Right hindlimb (tissue), 1 donor: ENCODE measurements at regions not wholly inside any gene's neighbourhood (a gene's known extent, or its start where the extent isn't known, plus 50 kb on each side); places are given as distances from the start of the nearest gene placed in this dataset.

ENCODE experiments used
- DNase-seq: peaks from one replicate; pipeline ENCODE4 v3.0.0-alpha.2; 2018

GRCh38 chr3:41118461-41119390, 80.6 kb upstream of the CTNNB1 start:
- no peak for DNase-seq

GRCh38 chr3:41120460-41120859, 78.8 kb upstream of the CTNNB1 start:
- no peak for DNase-seq

- DNase-seq: no peak
Measured at GRCh38 chr3:41125258-41125657, 74.0 kb upstream of the CTNNB1 start.

GRCh38 chr3:41126472-41126871, 72.8 kb upstream of the CTNNB1 start:
- DNase-seq: no peak

- no peak for DNase-seq
Measured at GRCh38 chr3:41126961-41127360, 72.3 kb upstream of the CTNNB1 start.

GRCh38 chr3:41127414-41127813, 71.9 kb upstream of the CTNNB1 start:
- DNase-seq: no peak

GRCh38 chr3:41129731-41130130, 69.6 kb upstream of the CTNNB1 start:
- no peak for DNase-seq

GRCh38 chr3:41131224-41131623, 68.1 kb upstream of the CTNNB1 start:
- DNase-seq: no peak

- no peak for DNase-seq
Measured at GRCh38 chr3:41137686-41138111, 61.6 kb upstream of the CTNNB1 start.

GRCh38 chr3:41138146-41138545, 61.2 kb upstream of the CTNNB1 start:
- DNase-seq: no peak

- no peak for DNase-seq
Measured at GRCh38 chr3:41138601-41139000, 60.7 kb upstream of the CTNNB1 start.

- no peak for DNase-seq
Measured at GRCh38 chr3:41140242-41140641, 59.1 kb upstream of the CTNNB1 start.

- no peak for DNase-seq
Measured at GRCh38 chr3:41141433-41142167, 57.7 kb upstream of the CTNNB1 start.

- DNase-seq: no peak
Measured at GRCh38 chr3:41143421-41144031, 55.8 kb upstream of the CTNNB1 start.

- no peak for DNase-seq
Measured at GRCh38 chr3:41144631-41145030, 54.7 kb upstream of the CTNNB1 start.

- DNase-seq: no peak
Measured at GRCh38 chr3:41148478-41148877, 50.8 kb upstream of the CTNNB1 start.

GRCh38 chr3:41148901-41149300, 50.4 kb upstream of the CTNNB1 start:
- DNase-seq: no peak
